H1 (cell line): ENCODE measurements at regions not wholly inside any gene's neighbourhood (a gene's known extent, or its start where the extent isn't known, plus 50 kb on each side); places are given as distances from the start of the nearest gene placed in this dataset.

ENCODE experiments used
- CTCF ChIA-PET: fragments of 300-600 bp; sonication (Branson Sonifier 250); formaldehyde crosslinking; loops from one replicate; lab custom pipeline; 2021; ENCODE audit not compliant: partially characterized antibody; lab: Charles Lee
- POLR2A ChIA-PET: fragments of 300-600 bp; sonication (Branson Sonifier 250); formaldehyde crosslinking; loops from one replicate; lab custom pipeline; 2021; ENCODE audit warnings: inconsistent platforms; ENCODE audit not compliant: partially characterized antibody; lab: Charles Lee
- DNase-seq, 2 experiments: peaks; one replicate each; pipeline versions ENCODE4 v3.0.0 to v3.0.0-alpha.2; 2010 to 2022; ENCODE audit warnings: low spot score in 2 of 2, low read depth in 1 of 2, mixed read lengths in 1 of 2
- FAIRE-seq: peaks from 2 replicates; lab custom pipeline; 2011; peaks lifted over from hg19 to GRCh38; lab: Jason Lieb, UNC
- H2AFZ ChIP-seq: 2 replicates; pipeline ENCODE4 v1.8.1; 2012; ENCODE audit warnings: low read length, inconsistent platforms
- H2AK5ac ChIP-seq: 2 replicates; pipeline ENCODE4 v1.6.1; 2013; ENCODE audit warnings: low read depth, low read length
- H2BK120ac ChIP-seq: replicated peaks from 2 replicates; pipeline ENCODE3; 2013; ENCODE audit warnings: low read depth, low read length, inconsistent platforms
- H2BK12ac ChIP-seq: 2 replicates; pipeline ENCODE4 v1.6.1; 2013; ENCODE audit warnings: low read depth, low read length
- H2BK15ac ChIP-seq: 2 replicates; pipeline ENCODE4 v1.6.1; 2013; ENCODE audit warnings: low read length
- H2BK20ac ChIP-seq: 2 replicates; pipeline ENCODE4 v1.6.1; 2013; ENCODE audit warnings: low read length
- H2BK5ac ChIP-seq: 2 replicates; pipeline ENCODE4 v1.6.1; 2013; ENCODE audit warnings: low read depth, low read length
- H3K14ac ChIP-seq: 2 replicates; pipeline ENCODE4 v1.6.1; 2013; ENCODE audit warnings: inconsistent platforms; ENCODE audit not compliant: insufficient read length
- H3K18ac ChIP-seq: 2 replicates; pipeline ENCODE4 v1.6.1; 2013; ENCODE audit warnings: low read length; ENCODE audit errors: extremely low read depth
- H3K23ac ChIP-seq: 2 replicates; pipeline ENCODE4 v1.6.1; 2013; ENCODE audit warnings: inconsistent platforms; ENCODE audit not compliant: insufficient read length
- H3K23me2 ChIP-seq: 2 replicates; pipeline ENCODE4 v1.6.1; 2013; ENCODE audit warnings: low read depth, low read length
- H3K27ac ChIP-seq: 2 replicates; pipeline ENCODE4 v1.6.1; 2011; ENCODE audit warnings: low read depth, low read length, inconsistent platforms
- H3K27me3 ChIP-seq, 4 experiments: replicated peaks in 1 of 4; 1 replicate in 1 of 4; 2 replicates in 3 of 4; pipeline versions ENCODE4 v1.6.1 to v1.8.1; 2011 to 2013; ENCODE audit warnings: low read length in 3 of 4, mild to moderate bottlenecking in 3 of 4, inconsistent platforms in 2 of 4, mixed read lengths in 2 of 4, moderate library complexity in 1 of 4; ENCODE audit not compliant: control insufficient read depth in 3 of 4, insufficient read depth in 3 of 4; ENCODE audit errors: extremely low read depth in 1 of 4
- H3K36me3 ChIP-seq, 4 experiments: 2 replicates each; pipeline versions ENCODE4 v1.6.1 to v1.8.1; 2011 to 2013; ENCODE audit warnings: mild to moderate bottlenecking in 4 of 4, low read length in 3 of 4, moderate library complexity in 2 of 4, control low read depth in 1 of 4, inconsistent platforms in 1 of 4; ENCODE audit not compliant: insufficient read depth in 4 of 4, control insufficient read depth in 2 of 4
- H3K4ac ChIP-seq: replicated peaks from 2 replicates; pipeline ENCODE3; 2013; ENCODE audit warnings: low read length, low read depth, mixed read lengths, inconsistent platforms; ENCODE audit not compliant: insufficient read length
- H3K4me1 ChIP-seq, 4 experiments: replicated peaks in 1 of 4; 1 replicate in 1 of 4; 2 replicates in 3 of 4; pipeline versions ENCODE4 v1.6.1 to v1.8.1; 2011 to 2013; ENCODE audit warnings: low read length in 3 of 4, inconsistent platforms in 2 of 4, mixed read lengths in 1 of 4; ENCODE audit not compliant: insufficient read depth in 4 of 4, control insufficient read depth in 3 of 4
- H3K4me2 ChIP-seq, 2 experiments: 2 replicates each; pipeline versions ENCODE4 v1.6.1 to v1.8.1; 2011 to 2013; ENCODE audit warnings: low read depth in 2 of 2, low read length in 2 of 2, control low read depth in 1 of 2, inconsistent platforms in 1 of 2, mild to moderate bottlenecking in 1 of 2; ENCODE audit not compliant: insufficient read depth in 1 of 2
- H3K4me3 ChIP-seq, 4 experiments: fragments of 200-600, 300-600 bp in 1 of 4; sonication (generic), shearing (Covaris generic), sonication (Bioruptor Twin) in 1 of 4; 2 replicates each; pipeline versions ENCODE4 v1.5.1 to v1.8.1; 2011 to 2016; ENCODE audit warnings: low read length in 4 of 4, low read depth in 3 of 4, control low read depth in 2 of 4, inconsistent platforms in 2 of 4, mild to moderate bottlenecking in 2 of 4, mixed read lengths in 1 of 4, moderate library complexity in 1 of 4; ENCODE audit not compliant: insufficient read depth in 2 of 4; ENCODE audit errors: extremely low read depth in 1 of 4
- H3K56ac ChIP-seq: replicated peaks from 2 replicates; pipeline ENCODE3; 2013; ENCODE audit warnings: low read depth, mild to moderate bottlenecking, mixed read lengths, low read length, inconsistent platforms; ENCODE audit not compliant: insufficient read length
- H3K79me1 ChIP-seq: 2 replicates; pipeline ENCODE4 v1.6.1; 2013; ENCODE audit warnings: low read depth, low read length, control low read depth
- H3K79me2 ChIP-seq, 2 experiments: 2 replicates each; pipeline versions ENCODE4 v1.6.1 to v1.8.1; 2012 to 2013; ENCODE audit warnings: low read length in 2 of 2, mild to moderate bottlenecking in 2 of 2, inconsistent platforms in 1 of 2; ENCODE audit not compliant: insufficient read depth in 2 of 2, control insufficient read depth in 1 of 2
- H3K9ac ChIP-seq, 4 experiments: replicated peaks in 1 of 4; 1 replicate in 1 of 4; 2 replicates in 3 of 4; pipeline versions ENCODE4 v1.6.1 to v1.8.1; 2011 to 2013; ENCODE audit warnings: low read depth in 3 of 4, low read length in 3 of 4, control low read depth in 2 of 4, mild to moderate bottlenecking in 2 of 4, moderate library complexity in 2 of 4, inconsistent platforms in 1 of 4; ENCODE audit errors: extremely low read depth in 1 of 4
- H3K9me3 ChIP-seq, 2 experiments: 2 replicates each; pipeline versions ENCODE4 v1.6.1 to v1.8.1; 2012 to 2013; ENCODE audit warnings: mild to moderate bottlenecking in 2 of 2, moderate library complexity in 2 of 2, control low read depth in 1 of 2, inconsistent platforms in 1 of 2, low read depth in 1 of 2, low read length in 1 of 2, mixed read lengths in 1 of 2; ENCODE audit not compliant: insufficient read depth in 2 of 2
- H4K20me1 ChIP-seq, 2 experiments: replicated peaks in 1 of 2; 2 replicates each; pipeline versions ENCODE3 to v1.8.1; 2011 to 2013; ENCODE audit warnings: inconsistent platforms in 2 of 2, low read length in 2 of 2, mild to moderate bottlenecking in 1 of 2; ENCODE audit not compliant: insufficient read depth in 2 of 2, control insufficient read depth in 1 of 2
- H4K5ac ChIP-seq: 2 replicates; pipeline ENCODE4 v1.6.1; 2013; ENCODE audit warnings: low read length, low read depth, mixed read lengths, inconsistent platforms; ENCODE audit not compliant: insufficient read length
- H4K8ac ChIP-seq: 2 replicates; pipeline ENCODE4 v1.8.0; 2013; ENCODE audit warnings: mild to moderate bottlenecking, moderate library complexity, low read length, inconsistent platforms; ENCODE audit not compliant: insufficient read depth; ENCODE audit errors: extremely low read depth
- H4K91ac ChIP-seq: replicated peaks from 2 replicates; pipeline ENCODE3; 2013; ENCODE audit warnings: low read length, mixed read lengths, inconsistent platforms; ENCODE audit not compliant: insufficient read length
- KDM1A ChIP-seq: fragments of 200-600, 300-600 bp; sonication (generic); IDR thresholded peaks from 2 replicates; pipeline ENCODE4 v1.7.1; 2016; ENCODE audit warnings: mild to moderate bottlenecking, low read length, borderline replicate concordance
- POLR2A ChIP-seq, 2 experiments: IDR thresholded peaks; 1 replicate in 1 of 2; 2 replicates in 1 of 2; pipeline ENCODE4 v1.6.1; 2011; ENCODE audit warnings: low read depth in 2 of 2, low read length in 2 of 2, mild to moderate bottlenecking in 2 of 2; ENCODE audit errors: control extremely low read depth in 1 of 2
- POU5F1 ChIP-seq: IDR thresholded peaks from 2 replicates; pipeline ENCODE4 v1.6.1; 2011; ENCODE audit warnings: low read depth, mild to moderate bottlenecking, low read length, moderate library complexity
- RXRA ChIP-seq: IDR thresholded peaks from 2 replicates; pipeline ENCODE4 v1.6.1; 2011; ENCODE audit warnings: low read depth, mild to moderate bottlenecking, low read length, moderate library complexity; ENCODE audit not compliant: insufficient read depth
- TEAD4 ChIP-seq: IDR thresholded peaks from 2 replicates; pipeline ENCODE4 v1.6.1; 2012; ENCODE audit warnings: low read depth, low read length, inconsistent platforms, mixed read lengths
- WGBS, 2 experiments: shearing (Covaris generic) in 1 of 2; methylation state at CpG; one replicate each; pipeline versions ENCODE4 v1.1.6 to v1.1.7; 2013 to 2015; ENCODE audit warnings: low lambda C conversion rate in 2 of 2, mixed read lengths in 2 of 2, inconsistent platforms in 1 of 2, low coverage in 1 of 2, missing lambda C conversion rate in 1 of 2; ENCODE audit not compliant: insufficient replicate concordance in 2 of 2, insufficient coverage in 1 of 2, insufficient read length in 1 of 2; ENCODE audit errors: extremely low coverage in 1 of 2, missing lambda C conversion rate in 1 of 2; 5-methylcytosine and 5-hydroxymethylcytosine counted together

- Histone ChIP-seq H3K56ac (no peak overlapping the region), H3K9me3 (no peaks in the 10 kb centered on the region), H3K23me2 (no peaks in the 10 kb centered on the region), H2BK120ac (no peak overlapping the region), H4K8ac (no peak overlapping the region), H3K4ac (no peak overlapping the region), H2BK5ac (no peak overlapping the region), H2AFZ (no peak overlapping the region), H3K18ac (no peak overlapping the region), H2AK5ac (no peak overlapping the region), H2BK15ac (no peak overlapping the region), H3K27ac (no peak overlapping the region), H3K9ac (no peak overlapping the region), H2BK12ac (no peak overlapping the region), H3K79me1 (no peaks in the 10 kb centered on the region), H3K23ac (no peak overlapping the region), H3K4me2 (no peak overlapping the region), H3K36me3 (no peaks in the 10 kb centered on the region), H3K79me2 (no peaks in the 10 kb centered on the region), H3K4me1 (no peaks in the 10 kb centered on the region), H4K5ac (no peak overlapping the region), H3K14ac (no peak overlapping the region), H4K20me1 (no peaks in the 10 kb centered on the region), H4K91ac (no peak overlapping the region), H3K27me3 (no peaks in the 10 kb centered on the region), H2BK20ac (no peak overlapping the region), H3K4me3 (no peak overlapping the region)
- FAIRE-seq (no peak), DNase-seq (no peak)
- WGBS, 2 experiments, result 88% methylated on average over 1 of the region's 1 CpG; no CpG with 5 or more reads in 1 of the 2 experiments
- TF ChIP-seq POLR2A (IDR thresholded peaks at IDR 0.05; ENCODE audit: control extremely low read depth in 1 of 2, low read depth in 2 of 2, low read length in 2 of 2), result no peak
- TF ChIP-seq TEAD4, result no peak
- TF ChIP-seq POU5F1, result no peak
- no peak for TF ChIP-seq KDM1A
- no peak for TF ChIP-seq RXRA
- ChIA-PET POLR2A (no interaction called here), CTCF (interaction anchor here (1.1 to 1.4 kb wide), 2 partner anchors 36 to 70 kb away, joined by 3 read pairs; no protein-coding TSS in a partner anchor)
Measured at GRCh38 chr2:157125685-157126084, 131.8 kb upstream of the GALNT5 start.
